Spleen (tissue), 11 donors: ENCODE measurements at regions not wholly inside any gene's neighbourhood (a gene's known extent, or its start where the extent isn't known, plus 50 kb on each side); places are given as distances from the start of the nearest gene placed in this dataset.

Source experiments
- DNase-seq: peaks from one replicate; pipeline ENCODE4 v3.0.0-alpha.2; 2020
- H3K27ac ChIP-seq, 8 donors: fragments of 200-600 bp; sonication (generic) in 7 of 8; 1 replicate in 4 of 8; 2 replicates in 4 of 8; pipeline versions ENCODE4 v1.5.0 to v1.8.0; 2016 to 2021; ENCODE audit warnings: inconsistent platforms in 4 of 8, mild to moderate bottlenecking in 4 of 8, moderate library complexity in 1 of 8
- H3K27me3 ChIP-seq, 7 donors: fragments of 200-600 bp; sonication (generic) in 6 of 7; replicated peaks in 1 of 7; 1 replicate in 4 of 7; 2 replicates in 3 of 7; pipeline versions ENCODE4 v1.5.0 to v1.8.0; 2016 to 2021; ENCODE audit warnings: inconsistent platforms in 3 of 7, mild to moderate bottlenecking in 1 of 7
- H3K36me3 ChIP-seq, 6 donors: fragments of 200-600 bp; sonication (generic) in 5 of 6; 1 replicate in 4 of 6; 2 replicates in 2 of 6; pipeline versions ENCODE4 v1.5.0 to v1.8.0; 2016 to 2021; ENCODE audit warnings: inconsistent platforms in 2 of 6
- H3K4me1 ChIP-seq, 6 donors: fragments of 200-600 bp; sonication (generic) in 5 of 6; 1 replicate in 3 of 6; 2 replicates in 3 of 6; pipeline versions ENCODE4 v1.5.0 to v1.8.0; 2016 to 2021; ENCODE audit warnings: inconsistent platforms in 3 of 6
- H3K4me3 ChIP-seq, 8 donors: fragments of 200-600 bp; sonication (generic) in 7 of 8; 1 replicate in 4 of 8; 2 replicates in 4 of 8; pipeline versions ENCODE4 v1.5.0 to v1.8.0; 2016 to 2021; ENCODE audit warnings: inconsistent platforms in 4 of 8, mild to moderate bottlenecking in 4 of 8, moderate library complexity in 2 of 8
- H3K9me3 ChIP-seq, 8 donors: fragments of 200-600 bp; sonication (generic) in 7 of 8; 1 replicate in 4 of 8; 2 replicates in 4 of 8; pipeline versions ENCODE4 v1.5.0 to v1.8.0; 2016 to 2021; ENCODE audit warnings: inconsistent platforms in 4 of 8
- CTCF ChIP-seq, 11 experiments: fragments of 200-600 bp in 7 of 11; fragments of 450-650 bp in 4 of 11; sonication (generic) in 4 of 11; IDR thresholded peaks in 8 of 11; conservative IDR thresholded peaks in 3 of 11; 1 replicate in 7 of 11; 2 replicates in 4 of 11; pipeline versions ENCODE4 v1.4.0 to v1.8.0; 2016 to 2021; ENCODE audit warnings: antibody characterized with exemption in 11 of 11, inconsistent platforms in 4 of 11, mild to moderate bottlenecking in 1 of 11
- POLR2A ChIP-seq, 3 donors: fragments of 450-650 bp; IDR thresholded peaks; one replicate each; pipeline ENCODE4 v1.5.1; 2017; ENCODE audit warnings: antibody characterized with exemption in 3 of 3, mild to moderate bottlenecking in 1 of 3
- POLR2AphosphoS5 ChIP-seq, 3 donors: sonication (generic); formaldehyde crosslinking; IDR thresholded peaks; one replicate each; pipeline ENCODE4 v1.5.1; 2017; ENCODE audit warnings: antibody characterized with exemption in 3 of 3
- WGBS, 5 donors: extraction: QIAGEN DNeasy Blood & Tissue Kit in 3 of 5; methylation state at CpG; one replicate each; pipeline versions ENCODE4 v1.1.5 to v1.1.7; 2013 to 2018; 5-methylcytosine and 5-hydroxymethylcytosine counted together
- intact Hi-C: fragments of 100-400 bp; cut with DNase I; formaldehyde crosslinking; loops from one replicate; pipeline ENCODE4 v1.15.0; 2023; ENCODE audit warnings: low total_unique reads
- donor health status: healthy with polysubstance abuse.
- donor health status: DM: no; HTN: no; CAD: no; lungs with moderate emphysema.
- donor health status: DM: no; HTN: no; CAD: no.
- donor health status: Bipolar disorder and iron deficiency.
- donor health status: healthy.
- donor health status: DM: no; HTN: no; CAD: no.
- donor health status: DM: yes; HTN: yes; CAD: no.

GRCh38 chr2:215506604-215506990, 70.7 kb upstream of the FN1 start:
- Histone ChIP-seq H3K27me3 (no peaks in the 10 kb centered on the region), H3K4me3 (no peak overlapping the region), H3K9me3 (no peaks in the 10 kb centered on the region), H3K27ac (no peak overlapping the region), H3K36me3 (no peaks in the 10 kb centered on the region), H3K4me1 (peaks cover 0 to 5% (median 0%) of the 10 kb centered on the region in 6 donors)
- TF ChIP-seq POLR2AphosphoS5 (IDR thresholded peaks at IDR 0.05) (no peak), POLR2A (IDR thresholded peaks at IDR 0.05) (no peak), CTCF (IDR thresholded peaks at IDR 0.05 in 8 of 11, conservative IDR thresholded peaks at IDR 0.05 in 3 of 11) (no peak)
- intact Hi-C loops: no loop called here
- no peak for DNase-seq

- Histone ChIP-seq H3K27ac (no peak overlapping the region), H3K4me3 (no peak overlapping the region), H3K36me3 (no peaks in the 10 kb centered on the region), H3K4me1 (peaks cover 0 to 5% (median 0%) of the 10 kb centered on the region in 6 donors), H3K9me3 (no peaks in the 10 kb centered on the region), H3K27me3 (no peaks in the 10 kb centered on the region)
- 34 to 70% (median 56%) methylated on average over 4 of the region's 4 CpGs for WGBS, 5 donors
- no peak for TF ChIP-seq CTCF (IDR thresholded peaks at IDR 0.05 in 8 of 11, conservative IDR thresholded peaks at IDR 0.05 in 3 of 11)
- DNase-seq: no peak
- intact Hi-C loops: no loop called here
Measured at GRCh38 chr2:215505044-215505786, 69.3 kb upstream of the FN1 start.

- no peaks in the 10 kb centered on the region for H3K9me3 ChIP-seq
- intact Hi-C loops: no loop called here
- H3K4me1 ChIP-seq: peaks cover 0 to 5% (median 0%) of the 10 kb centered on the region in 6 donors
- no peaks in the 10 kb centered on the region for H3K36me3 ChIP-seq
- TF ChIP-seq POLR2A (IDR thresholded peaks at IDR 0.05) (no peak), POLR2AphosphoS5 (IDR thresholded peaks at IDR 0.05) (no peak)
- DNase-seq: no peak
- no peak overlapping the region for H3K27ac ChIP-seq
- H3K27me3 ChIP-seq: no peaks in the 10 kb centered on the region
- no peak overlapping the region for H3K4me3 ChIP-seq
- 77 to 88% (median 82%) methylated on average over 2 of the region's 2 CpGs for WGBS, 5 donors
Measured at GRCh38 chr2:215504547-215504946, 68.7 kb upstream of the FN1 start.

- TF ChIP-seq CTCF (IDR thresholded peaks at IDR 0.05 in 8 of 11, conservative IDR thresholded peaks at IDR 0.05 in 3 of 11) (no peak), POLR2A (IDR thresholded peaks at IDR 0.05) (no peak), POLR2AphosphoS5 (IDR thresholded peaks at IDR 0.05) (no peak)
Measured at GRCh38 chr2:215503381-215503780, 67.5 kb upstream of the FN1 start.

GRCh38 chr2:215500466-215500865, 64.6 kb upstream of the FN1 start:
- no peak overlapping the region for H3K27ac ChIP-seq
- intact Hi-C loops: no loop called here
- DNase-seq: no peak

More at GRCh38 chr2:215503381-215503780, 67.5 kb upstream of the FN1 start:
- 90 to 100% (median 96%) methylated on average over 1 of the region's 1 CpG for WGBS, 5 donors
- H3K36me3 ChIP-seq: no peaks in the 10 kb centered on the region
- intact Hi-C loops: no loop called here
- no peak overlapping the region for H3K4me3 ChIP-seq
- no peaks in the 10 kb centered on the region for H3K9me3 ChIP-seq
- DNase-seq: no peak
- peaks cover 0 to 5% (median 0%) of the 10 kb centered on the region in 6 donors for H3K4me1 ChIP-seq
- no peaks in the 10 kb centered on the region for H3K27me3 ChIP-seq
- no peak overlapping the region for H3K27ac ChIP-seq

More at GRCh38 chr2:215500466-215500865, 64.6 kb upstream of the FN1 start:
- Histone ChIP-seq H3K4me3 (no peak overlapping the region), H3K27me3 (no peaks in the 10 kb centered on the region), H3K36me3 (no peaks in the 10 kb centered on the region), H3K4me1 (no peaks in the 10 kb centered on the region), H3K9me3 (no peaks in the 10 kb centered on the region)
- TF ChIP-seq POLR2A (IDR thresholded peaks at IDR 0.05) (no peak), CTCF (IDR thresholded peaks at IDR 0.05 in 8 of 11, conservative IDR thresholded peaks at IDR 0.05 in 3 of 11) (no peak), POLR2AphosphoS5 (IDR thresholded peaks at IDR 0.05) (no peak)
